ENCODE measurements at regions not wholly inside any gene's neighbourhood (a gene's known extent, or its start where the extent isn't known, plus 50 kb on each side); places are given as distances from the start of the nearest gene placed in this dataset.
"Not testable (repeated sequence)": the region's sequence is repeated elsewhere in the genome, so short reads cannot be mapped to it uniquely, and the experiment has no call there.

DNA sequence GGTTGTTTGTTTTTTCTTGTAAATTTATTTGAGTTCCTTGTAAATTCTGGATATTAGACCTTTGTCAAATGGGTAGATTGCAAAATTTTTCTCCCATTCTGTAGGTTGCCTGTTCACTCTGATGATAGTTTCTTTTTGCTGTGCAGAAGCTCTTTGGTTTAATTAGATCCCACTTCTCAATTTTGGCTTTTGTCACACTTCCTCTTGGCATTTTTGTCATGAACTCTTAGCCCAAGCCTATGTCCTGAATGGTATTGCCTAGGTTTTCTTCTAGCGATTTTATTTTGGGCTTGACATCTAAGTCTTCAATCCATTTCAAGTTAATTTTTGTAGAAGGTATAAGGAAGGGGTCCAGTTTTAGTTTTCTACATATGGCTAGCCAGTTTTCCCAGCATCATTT is 82.8 kb upstream of the PHACTR1 start:
- TF ChIP-seq, protein P1, sequence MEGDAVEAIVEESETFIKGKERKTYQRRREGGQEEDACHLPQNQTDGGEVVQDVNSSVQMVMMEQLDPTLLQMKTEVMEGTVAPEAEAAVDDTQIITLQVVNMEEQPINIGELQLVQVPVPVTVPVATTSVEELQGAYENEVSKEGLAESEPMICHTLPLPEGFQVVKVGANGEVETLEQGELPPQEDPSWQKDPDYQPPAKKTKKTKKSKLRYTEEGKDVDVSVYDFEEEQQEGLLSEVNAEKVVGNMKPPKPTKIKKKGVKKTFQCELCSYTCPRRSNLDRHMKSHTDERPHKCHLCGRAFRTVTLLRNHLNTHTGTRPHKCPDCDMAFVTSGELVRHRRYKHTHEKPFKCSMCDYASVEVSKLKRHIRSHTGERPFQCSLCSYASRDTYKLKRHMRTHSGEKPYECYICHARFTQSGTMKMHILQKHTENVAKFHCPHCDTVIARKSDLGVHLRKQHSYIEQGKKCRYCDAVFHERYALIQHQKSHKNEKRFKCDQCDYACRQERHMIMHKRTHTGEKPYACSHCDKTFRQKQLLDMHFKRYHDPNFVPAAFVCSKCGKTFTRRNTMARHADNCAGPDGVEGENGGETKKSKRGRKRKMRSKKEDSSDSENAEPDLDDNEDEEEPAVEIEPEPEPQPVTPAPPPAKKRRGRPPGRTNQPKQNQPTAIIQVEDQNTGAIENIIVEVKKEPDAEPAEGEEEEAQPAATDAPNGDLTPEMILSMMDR (IDR thresholded peaks at IDR 0.05; ENCODE audit: poor library complexity, severe bottlenecking), result not testable (repeated sequence)
- TF ChIP-seq SMC3 (conservative IDR thresholded peaks at IDR 0.05; ENCODE audit: poor library complexity), result not testable (repeated sequence)
